HG02981 (cell line): ENCODE measurements at regions not wholly inside any gene's neighbourhood (a gene's known extent, or its start where the extent isn't known, plus 50 kb on each side); places are given as distances from the start of the nearest gene placed in this dataset.

ENCODE experiments used
- ATAC-seq: cut with Tn5 transposase; IDR thresholded peaks from one replicate; pipeline ENCODE4 v1.9.1; 2021; ENCODE audit warnings: mild to moderate bottlenecking, moderate library complexity; ENCODE audit not compliant: unreplicated experiment

GRCh38 chr2:180743401-180743800 lies 237.0 kb upstream of the UBE2E3 start:
- ATAC-seq = no peak

- ATAC-seq = no peak
These were observed 237.6 kb upstream of the UBE2E3 start for GRCh38 chr2:180742801-180743200.

- no peak for ATAC-seq
These were observed 241.3 kb upstream of the UBE2E3 start for GRCh38 chr2:180739070-180739469.

- no peak for ATAC-seq
These were observed 244.6 kb upstream of the UBE2E3 start for GRCh38 chr2:180735799-180736198.

- no peak for ATAC-seq
These were observed 246.0 kb upstream of the UBE2E3 start for GRCh38 chr2:180734382-180734781.

GRCh38 chr2:180733330-180733729 lies 247.1 kb upstream of the UBE2E3 start:
- no peak for ATAC-seq

- no peak for ATAC-seq
These were observed 248.1 kb upstream of the UBE2E3 start for GRCh38 chr2:180732337-180732736.

GRCh38 chr2:180730976-180731375 lies 249.4 kb upstream of the UBE2E3 start:
- ATAC-seq = no peak

- ATAC-seq = no peak
These were observed 251.4 kb upstream of the UBE2E3 start for GRCh38 chr2:180728928-180729559.

- ATAC-seq = no peak
These were observed 256.7 kb upstream of the UBE2E3 start for GRCh38 chr2:180723712-180724111.

GRCh38 chr2:180722551-180723239 lies 257.7 kb upstream of the UBE2E3 start:
- no peak for ATAC-seq

GRCh38 chr2:180720829-180721228 lies 259.6 kb upstream of the UBE2E3 start:
- no peak for ATAC-seq

GRCh38 chr2:180717588-180717987 lies 262.8 kb upstream of the UBE2E3 start:
- no peak for ATAC-seq

GRCh38 chr2:180716186-180717180 lies 263.9 kb upstream of the UBE2E3 start:
- ATAC-seq = no peak

- no peak for ATAC-seq
These were observed 265.4 kb upstream of the UBE2E3 start for GRCh38 chr2:180715044-180715443.

- ATAC-seq = no peak
These were observed 270.8 kb upstream of the UBE2E3 start for GRCh38 chr2:180709392-180710145.

- no peak for ATAC-seq
These were observed 272.6 kb upstream of the UBE2E3 start for GRCh38 chr2:180707884-180708205.

GRCh38 chr2:180707175-180707883 lies 273.1 kb upstream of the UBE2E3 start:
- no peak for ATAC-seq

GRCh38 chr2:180706694-180707093 lies 273.7 kb upstream of the UBE2E3 start:
- no peak for ATAC-seq

GRCh38 chr2:180705551-180705950 lies 274.9 kb upstream of the UBE2E3 start:
- no peak for ATAC-seq
